HepG2 (cell line): ENCODE measurements at regions not wholly inside any gene's neighbourhood (a gene's known extent, or its start where the extent isn't known, plus 50 kb on each side); places are given as distances from the start of the nearest gene placed in this dataset.

Experiments used
- CERS6 ChIP-seq: sonication (generic); formaldehyde crosslinking; IDR thresholded peaks from 2 replicates; pipeline ENCODE4 v1.5.0; 2020; ENCODE audit warnings: missing genetic modification reagents
- MEF2D ChIP-seq: sonication (generic); formaldehyde crosslinking; IDR thresholded peaks from 2 replicates; pipeline ENCODE4 v1.5.1; 2020; ENCODE audit warnings: mild to moderate bottlenecking, missing genetic modification reagents
- ZFP41 ChIP-seq: sonication (generic); formaldehyde crosslinking; IDR thresholded peaks from 2 replicates; pipeline ENCODE4 v1.4.0; 2020; ENCODE audit warnings: mild to moderate bottlenecking, missing genetic modification reagents, borderline replicate concordance
- ZNF350 ChIP-seq: sonication (generic); formaldehyde crosslinking; IDR thresholded peaks from 2 replicates; pipeline ENCODE4 v1.4.0; 2020; ENCODE audit warnings: mild to moderate bottlenecking, low read depth, missing genetic modification reagents, borderline replicate concordance
- ZNF576 ChIP-seq: sonication (generic); formaldehyde crosslinking; IDR thresholded peaks from 2 replicates; pipeline ENCODE4 v1.4.0; 2020; ENCODE audit warnings: mild to moderate bottlenecking, missing genetic modification reagents
- TF ChIP-seq, protein P1 (sequence below): sonication (generic); formaldehyde crosslinking; IDR thresholded peaks from 2 replicates; pipeline ENCODE4 v1.5.0; 2020; ENCODE audit warnings: mild to moderate bottlenecking, missing genetic modification reagents

DNA sequence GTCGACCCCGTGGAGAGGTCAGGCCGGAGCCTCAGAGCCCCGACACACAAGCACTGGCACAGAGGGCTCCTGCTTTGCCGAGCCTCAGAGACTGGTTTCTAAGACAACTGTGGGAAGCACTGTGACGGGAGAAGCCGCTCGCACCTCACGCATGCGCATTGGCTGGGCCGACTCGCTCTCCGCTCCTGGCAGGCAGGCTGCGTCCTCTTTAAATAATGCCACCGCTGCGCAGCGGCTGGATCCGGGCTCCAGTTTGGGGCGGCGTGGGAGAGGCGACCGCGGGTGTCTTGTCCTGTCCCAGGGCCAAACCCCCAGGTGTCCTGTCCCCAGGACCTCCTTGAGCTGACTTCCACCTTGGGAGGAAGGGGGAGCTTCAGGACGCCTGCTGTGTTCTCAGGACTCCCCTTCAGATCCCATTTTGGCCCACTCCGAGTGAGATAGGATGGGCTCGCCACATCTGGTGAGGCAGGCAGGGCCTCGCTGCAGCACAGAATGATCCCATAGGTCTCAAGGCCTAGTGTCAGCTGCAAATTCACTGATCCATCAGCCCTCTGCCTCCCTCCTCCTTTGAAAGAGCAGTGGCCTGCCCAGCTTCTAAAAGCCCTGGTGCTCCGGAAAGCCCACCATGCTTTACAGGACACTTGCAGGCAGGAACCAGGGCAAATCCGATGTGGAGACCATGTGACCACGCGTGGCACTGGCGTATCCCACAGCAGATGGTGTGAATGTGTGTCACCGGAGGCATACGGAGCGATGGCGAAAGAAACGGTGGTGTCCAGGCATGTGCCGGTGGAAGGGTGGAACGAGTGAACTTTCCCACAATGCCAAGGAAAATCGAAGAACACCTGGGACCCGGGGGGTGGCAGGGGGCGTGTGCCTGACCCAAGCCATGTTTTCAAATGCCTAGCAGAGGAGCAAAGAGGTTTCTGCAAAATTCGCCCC, 169.3 kb upstream of the ZNF337 start (continued):
- TF ChIP-seq ZNF576 (CRISPR knock-in tag) = no peak
- TF ChIP-seq CERS6 = no peak
- TF ChIP-seq, protein P1, sequence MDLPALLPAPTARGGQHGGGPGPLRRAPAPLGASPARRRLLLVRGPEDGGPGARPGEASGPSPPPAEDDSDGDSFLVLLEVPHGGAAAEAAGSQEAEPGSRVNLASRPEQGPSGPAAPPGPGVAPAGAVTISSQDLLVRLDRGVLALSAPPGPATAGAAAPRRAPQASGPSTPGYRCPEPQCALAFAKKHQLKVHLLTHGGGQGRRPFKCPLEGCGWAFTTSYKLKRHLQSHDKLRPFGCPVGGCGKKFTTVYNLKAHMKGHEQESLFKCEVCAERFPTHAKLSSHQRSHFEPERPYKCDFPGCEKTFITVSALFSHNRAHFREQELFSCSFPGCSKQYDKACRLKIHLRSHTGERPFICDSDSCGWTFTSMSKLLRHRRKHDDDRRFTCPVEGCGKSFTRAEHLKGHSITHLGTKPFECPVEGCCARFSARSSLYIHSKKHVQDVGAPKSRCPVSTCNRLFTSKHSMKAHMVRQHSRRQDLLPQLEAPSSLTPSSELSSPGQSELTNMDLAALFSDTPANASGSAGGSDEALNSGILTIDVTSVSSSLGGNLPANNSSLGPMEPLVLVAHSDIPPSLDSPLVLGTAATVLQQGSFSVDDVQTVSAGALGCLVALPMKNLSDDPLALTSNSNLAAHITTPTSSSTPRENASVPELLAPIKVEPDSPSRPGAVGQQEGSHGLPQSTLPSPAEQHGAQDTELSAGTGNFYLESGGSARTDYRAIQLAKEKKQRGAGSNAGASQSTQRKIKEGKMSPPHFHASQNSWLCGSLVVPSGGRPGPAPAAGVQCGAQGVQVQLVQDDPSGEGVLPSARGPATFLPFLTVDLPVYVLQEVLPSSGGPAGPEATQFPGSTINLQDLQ (CRISPR knock-in tag) = 0 out of 2 replicates have a peak, but pooled peaks have one; percentile 36
- no peak for TF ChIP-seq MEF2D (CRISPR knock-in tag)
- TF ChIP-seq ZNF350 (CRISPR knock-in tag) = no peak; the same call in 1 of the 2 replicates
- TF ChIP-seq ZFP41 = no peak
